ENCODE measurements at regions not wholly inside any gene's neighbourhood (a gene's known extent, or its start where the extent isn't known, plus 50 kb on each side); places are given as distances from the start of the nearest gene placed in this dataset.

DNA sequence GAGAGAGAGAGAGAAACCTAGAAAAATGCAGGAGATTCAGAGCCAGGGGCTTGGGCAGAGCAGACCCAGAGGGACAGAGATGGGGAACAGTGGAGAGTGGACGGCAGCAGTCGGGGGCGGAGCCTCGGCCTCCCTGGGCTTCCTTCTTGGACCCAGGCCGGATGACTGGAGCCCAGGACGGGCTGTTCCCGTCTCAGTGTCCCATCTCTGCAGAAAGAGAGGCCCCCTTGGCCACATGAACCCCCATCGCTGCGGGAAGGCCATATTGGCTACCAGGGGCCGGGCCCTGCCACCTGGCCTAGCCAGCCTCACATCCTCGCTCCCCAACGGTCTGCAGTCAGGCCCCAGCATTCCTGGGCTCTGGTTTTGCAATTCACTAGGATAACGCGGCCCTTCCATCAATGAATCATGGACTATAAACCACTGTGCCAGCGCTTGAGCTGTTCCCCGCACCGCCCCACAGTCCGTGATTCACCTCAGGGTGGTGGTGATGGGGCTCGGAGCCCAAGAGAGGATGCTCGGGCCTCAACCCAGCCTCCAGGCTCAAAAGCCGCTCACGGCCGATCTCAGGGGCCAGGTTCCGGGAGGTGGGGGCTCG lies 116.5 kb downstream of the RFLNA start:
- no peak overlapping the region for H3K27ac ChIP-seq (ENCODE audit: low read depth, low read length)
- H3K79me2 ChIP-seq (ENCODE audit: insufficient read depth, low read length), result no peaks in the 10 kb centered on the region
- H3K9me3 ChIP-seq (ENCODE audit: insufficient read depth, low read length), result no peaks in the 10 kb centered on the region
- no peak for TF ChIP-seq EZH2phosphoT487 (conservative IDR thresholded peaks at IDR 0.05; ENCODE audit: low read length)
- TF ChIP-seq, protein P1, sequence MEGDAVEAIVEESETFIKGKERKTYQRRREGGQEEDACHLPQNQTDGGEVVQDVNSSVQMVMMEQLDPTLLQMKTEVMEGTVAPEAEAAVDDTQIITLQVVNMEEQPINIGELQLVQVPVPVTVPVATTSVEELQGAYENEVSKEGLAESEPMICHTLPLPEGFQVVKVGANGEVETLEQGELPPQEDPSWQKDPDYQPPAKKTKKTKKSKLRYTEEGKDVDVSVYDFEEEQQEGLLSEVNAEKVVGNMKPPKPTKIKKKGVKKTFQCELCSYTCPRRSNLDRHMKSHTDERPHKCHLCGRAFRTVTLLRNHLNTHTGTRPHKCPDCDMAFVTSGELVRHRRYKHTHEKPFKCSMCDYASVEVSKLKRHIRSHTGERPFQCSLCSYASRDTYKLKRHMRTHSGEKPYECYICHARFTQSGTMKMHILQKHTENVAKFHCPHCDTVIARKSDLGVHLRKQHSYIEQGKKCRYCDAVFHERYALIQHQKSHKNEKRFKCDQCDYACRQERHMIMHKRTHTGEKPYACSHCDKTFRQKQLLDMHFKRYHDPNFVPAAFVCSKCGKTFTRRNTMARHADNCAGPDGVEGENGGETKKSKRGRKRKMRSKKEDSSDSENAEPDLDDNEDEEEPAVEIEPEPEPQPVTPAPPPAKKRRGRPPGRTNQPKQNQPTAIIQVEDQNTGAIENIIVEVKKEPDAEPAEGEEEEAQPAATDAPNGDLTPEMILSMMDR (IDR thresholded peaks at IDR 0.05; ENCODE audit: insufficient read depth, low read length, poor library complexity, severe bottlenecking), result no peak
- H3K27me3 ChIP-seq (ENCODE audit: low read length), result no peaks in the 10 kb centered on the region
- H3F3A ChIP-seq (ENCODE audit: insufficient read depth), result no peaks in the 10 kb centered on the region
- no peak overlapping the region for H2AFZ ChIP-seq (ENCODE audit: low read depth, low read length, severe bottlenecking)
- no peaks in the 10 kb centered on the region for H3K9me2 ChIP-seq (replicated peaks; ENCODE audit: insufficient read depth, low read length)
- H4K20me1 ChIP-seq (ENCODE audit: low read depth, low read length), result no peaks in the 10 kb centered on the region
- no peaks in the 10 kb centered on the region for H3K36me3 ChIP-seq (ENCODE audit: low read length)
- H3K9ac ChIP-seq (ENCODE audit: low read length), result no peak overlapping the region
- no peak overlapping the region for H3K4me3 ChIP-seq (ENCODE audit: insufficient read depth, low read length, poor library complexity, severe bottlenecking)
- no peak overlapping the region for H3K4me2 ChIP-seq (ENCODE audit: low read depth, low read length, poor library complexity, severe bottlenecking)

DNA sequence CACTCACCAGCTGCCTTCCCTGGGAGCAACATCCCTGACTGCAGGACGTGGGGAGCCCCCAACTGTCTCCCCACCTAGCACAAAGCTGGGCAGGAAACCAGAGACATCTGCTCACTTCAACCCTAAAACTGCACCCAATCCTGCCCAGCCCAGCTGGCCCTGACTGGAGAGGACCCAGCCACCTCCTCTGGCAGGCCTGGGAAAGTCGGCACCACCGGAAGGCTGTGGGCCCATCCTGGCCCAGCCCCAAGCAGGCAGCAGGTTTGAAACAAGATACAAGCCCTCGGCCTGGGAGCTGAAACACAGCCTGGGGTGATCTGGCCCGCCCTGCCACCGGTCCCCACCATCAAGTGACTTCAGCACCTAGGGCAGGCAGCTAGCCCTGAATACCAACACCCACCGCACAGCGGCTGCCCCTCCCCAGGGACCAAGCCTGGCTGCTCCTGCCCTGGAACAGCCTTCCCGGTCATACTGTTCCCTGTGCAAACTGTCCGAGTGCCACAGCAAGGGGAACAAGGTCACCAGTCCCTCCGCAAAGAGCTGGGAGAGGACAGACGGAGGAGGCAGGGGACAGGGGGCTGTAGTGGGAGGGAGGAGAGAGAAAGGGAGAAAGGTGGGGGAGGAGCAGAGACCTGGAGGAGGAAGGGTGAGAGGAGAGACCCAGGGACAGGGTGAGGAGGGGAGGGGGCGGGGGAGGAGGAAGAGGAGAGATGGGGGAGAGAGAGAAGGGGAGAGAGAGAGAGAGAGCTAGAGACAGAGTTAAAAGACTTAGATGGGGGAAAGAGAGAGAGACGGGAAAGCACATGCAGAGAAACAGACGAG lies 115.7 kb downstream of the RFLNA start:
- no peaks in the 10 kb centered on the region for H3K79me2 ChIP-seq (ENCODE audit: insufficient read depth, low read length)
- H3K27me3 ChIP-seq (ENCODE audit: low read length), result no peaks in the 10 kb centered on the region
- no peaks in the 10 kb centered on the region for H4K20me1 ChIP-seq (ENCODE audit: low read depth, low read length)
- H3K9me3 ChIP-seq (ENCODE audit: insufficient read depth, low read length), result no peaks in the 10 kb centered on the region
- no peak for TF ChIP-seq EZH2phosphoT487 (conservative IDR thresholded peaks at IDR 0.05; ENCODE audit: low read length)
- TF ChIP-seq, protein P1 (IDR thresholded peaks at IDR 0.05; ENCODE audit: insufficient read depth, low read length, poor library complexity, severe bottlenecking), result no peak
- no peak overlapping the region for H3K27ac ChIP-seq (ENCODE audit: low read depth, low read length)
- no peaks in the 10 kb centered on the region for H3K36me3 ChIP-seq (ENCODE audit: low read length)
- H3K9ac ChIP-seq (ENCODE audit: low read length), result no peak overlapping the region
- H3K4me3 ChIP-seq (ENCODE audit: insufficient read depth, low read length, poor library complexity, severe bottlenecking), result no peak overlapping the region
- no peaks in the 10 kb centered on the region for H3K9me2 ChIP-seq (replicated peaks; ENCODE audit: insufficient read depth, low read length)
- no peak overlapping the region for H2AFZ ChIP-seq (ENCODE audit: low read depth, low read length, severe bottlenecking)
- no peak overlapping the region for H3K4me2 ChIP-seq (ENCODE audit: low read depth, low read length, poor library complexity, severe bottlenecking)
- H3F3A ChIP-seq (ENCODE audit: insufficient read depth), result no peaks in the 10 kb centered on the region

DNA sequence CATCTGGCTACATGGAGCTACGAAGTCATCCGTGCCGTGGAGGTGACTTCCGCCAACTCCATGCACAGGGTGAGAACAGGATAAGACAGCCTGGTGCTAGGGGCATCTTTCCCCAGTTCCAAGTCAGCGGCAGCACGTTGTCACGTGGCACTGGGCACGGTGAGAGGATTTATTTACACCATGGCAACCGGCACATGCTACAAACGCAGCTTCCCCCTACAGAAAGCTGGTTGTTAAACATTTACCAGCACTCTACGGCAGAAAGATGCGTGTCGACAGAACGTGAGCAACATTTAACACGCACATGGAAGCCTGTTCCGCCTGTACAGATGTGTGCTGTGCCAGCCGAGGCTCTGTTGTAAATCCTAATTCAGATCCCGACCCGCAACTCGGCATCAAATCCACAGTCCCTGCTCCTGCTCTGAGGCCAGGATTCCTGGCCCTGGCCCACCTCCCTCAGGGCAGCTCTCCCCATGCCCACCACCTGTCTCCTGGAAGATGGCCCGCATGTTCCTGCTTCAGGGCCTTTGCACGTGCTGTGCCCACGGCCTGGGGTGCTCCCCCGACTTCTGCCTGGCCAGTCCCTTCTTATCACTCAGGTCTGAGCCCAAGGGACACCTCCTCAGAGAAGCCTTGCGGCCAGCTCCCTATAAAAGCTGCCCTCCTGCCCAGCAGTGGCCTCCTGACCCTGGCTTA lies 114.1 kb downstream of the RFLNA start:
- Histone ChIP-seq H4K20me1 (ENCODE audit: low read depth, low read length) (no peaks in the 10 kb centered on the region), H3K79me2 (ENCODE audit: insufficient read depth, low read length) (no peaks in the 10 kb centered on the region), H3K4me2 (ENCODE audit: low read depth, low read length, poor library complexity, severe bottlenecking) (no peak overlapping the region), H2AFZ (ENCODE audit: low read depth, low read length, severe bottlenecking) (no peak overlapping the region), H3K9ac (ENCODE audit: low read length) (no peak overlapping the region), H3K27me3 (ENCODE audit: low read length) (no peaks in the 10 kb centered on the region), H3K9me2 (replicated peaks; ENCODE audit: insufficient read depth, low read length) (no peaks in the 10 kb centered on the region), H3K27ac (ENCODE audit: low read depth, low read length) (no peak overlapping the region), H3K4me3 (ENCODE audit: insufficient read depth, low read length, poor library complexity, severe bottlenecking) (no peak overlapping the region), H3F3A (ENCODE audit: insufficient read depth) (no peaks in the 10 kb centered on the region), H3K9me3 (ENCODE audit: insufficient read depth, low read length) (no peaks in the 10 kb centered on the region), H3K36me3 (ENCODE audit: low read length) (no peaks in the 10 kb centered on the region)
- TF ChIP-seq, protein P1 (IDR thresholded peaks at IDR 0.05; ENCODE audit: insufficient read depth, low read length, poor library complexity, severe bottlenecking), result no peak
- TF ChIP-seq EZH2phosphoT487 (conservative IDR thresholded peaks at IDR 0.05; ENCODE audit: low read length), result no peak

All from SU-DHL-6 (cell line).